ENCODE measurements at regions not wholly inside any gene's neighbourhood (a gene's known extent, or its start where the extent isn't known, plus 50 kb on each side); places are given as distances from the start of the nearest gene placed in this dataset.

DNA sequence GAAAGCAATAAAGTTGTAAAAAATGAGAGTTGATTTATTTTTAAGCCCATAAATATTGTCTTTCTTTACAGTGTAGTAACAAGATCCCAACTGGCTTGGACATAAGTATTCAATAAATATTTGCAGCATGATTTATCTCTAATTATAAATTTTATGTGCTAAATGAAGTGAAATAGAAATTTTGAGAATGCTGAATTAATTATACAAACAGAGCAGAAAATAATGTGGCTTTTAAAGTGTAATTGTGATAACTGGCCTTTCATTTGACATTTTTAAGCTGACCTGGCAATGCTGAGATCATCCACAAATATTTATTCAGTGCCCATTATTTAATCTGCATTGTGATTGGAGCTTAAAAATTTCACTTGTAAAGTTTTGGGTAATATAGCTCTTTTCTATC lies 201.6 kb upstream of the NAV3 start:
- no peak for DNase-seq (ENCODE audit: low read depth in 2 of 2)

DNA sequence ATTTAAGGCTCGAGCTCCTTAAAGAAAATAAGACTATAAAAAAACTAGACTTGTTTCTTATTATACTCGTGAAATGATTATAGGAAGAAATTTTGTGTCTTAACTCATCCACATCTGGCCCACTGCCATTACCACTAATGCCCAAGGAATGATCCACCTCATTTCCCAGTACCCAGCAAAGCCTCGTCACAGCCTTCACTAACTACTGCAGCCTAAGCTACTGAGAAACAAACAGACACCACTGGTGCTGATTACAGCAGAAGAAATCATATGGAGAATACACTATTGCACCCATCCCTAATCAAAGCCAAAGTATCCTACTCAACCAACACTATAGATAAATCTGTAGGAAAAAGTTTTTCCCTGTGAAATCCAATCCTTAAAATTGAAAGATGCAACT lies 205.3 kb upstream of the NAV3 start:
- DNase-seq (ENCODE audit: low read depth in 2 of 2) = peak; percentile 79 to 82

DNA sequence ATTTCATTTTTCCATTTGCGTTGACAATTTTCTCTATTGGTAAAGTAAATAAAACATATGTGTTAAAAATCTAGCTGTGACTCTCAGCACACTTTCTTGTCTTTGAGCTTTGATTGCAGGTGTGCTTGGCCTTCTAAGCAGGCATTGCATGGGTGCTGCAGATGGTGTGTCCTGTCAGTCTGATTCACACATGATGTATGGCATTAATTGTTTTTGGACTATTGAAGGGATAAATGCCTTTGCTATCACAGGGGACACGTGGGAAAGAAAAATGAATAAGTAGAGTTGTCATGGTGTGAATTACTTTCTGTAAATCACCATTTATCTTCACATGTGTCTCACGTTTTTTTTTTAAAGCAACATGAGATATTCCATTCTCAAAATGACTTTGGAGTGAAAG lies 211.3 kb upstream of the NAV3 start:
- no peak for DNase-seq (ENCODE audit: low read depth in 2 of 2)

DNA sequence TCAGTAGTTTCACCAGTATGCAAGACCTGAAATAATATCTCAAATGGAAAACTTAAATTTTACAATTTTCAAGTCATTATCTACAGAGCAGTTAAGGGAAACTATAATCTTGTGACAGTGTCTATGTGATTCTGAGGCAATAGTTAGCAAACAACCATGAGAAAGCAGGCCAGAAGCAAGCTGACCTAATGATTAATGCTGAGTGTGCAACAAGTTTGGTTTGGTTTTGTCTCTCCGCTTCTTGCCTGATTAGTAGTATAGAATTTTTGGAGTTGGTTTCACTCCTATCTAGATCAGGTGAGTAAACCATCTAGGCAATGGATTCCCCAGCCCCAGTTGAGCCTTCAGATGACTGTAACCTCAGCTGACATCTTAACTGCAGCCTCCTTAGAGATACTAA lies 212.9 kb upstream of the NAV3 start:
- DNase-seq (ENCODE audit: low read depth in 2 of 2) = no peak

DNA sequence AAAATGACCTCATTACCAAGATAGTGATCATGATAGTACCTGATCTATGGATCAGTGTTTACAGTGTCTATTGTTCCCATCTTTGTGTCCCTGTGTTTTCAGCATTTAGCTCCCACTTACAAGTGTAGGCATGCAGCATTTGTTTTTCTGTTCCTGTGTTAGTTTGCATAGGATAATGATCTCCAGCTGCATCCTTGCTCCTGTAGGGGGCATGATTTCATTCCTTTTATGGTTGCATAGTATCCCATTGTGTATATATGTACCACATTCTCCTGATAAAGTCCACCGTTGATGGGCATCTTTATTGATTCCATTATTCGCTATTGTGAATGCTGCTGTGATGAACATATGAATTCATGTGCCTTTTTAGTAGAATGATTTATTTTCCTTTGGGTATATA lies 215.4 kb upstream of the NAV3 start:
- no peak for DNase-seq (ENCODE audit: low read depth in 2 of 2)

DNA sequence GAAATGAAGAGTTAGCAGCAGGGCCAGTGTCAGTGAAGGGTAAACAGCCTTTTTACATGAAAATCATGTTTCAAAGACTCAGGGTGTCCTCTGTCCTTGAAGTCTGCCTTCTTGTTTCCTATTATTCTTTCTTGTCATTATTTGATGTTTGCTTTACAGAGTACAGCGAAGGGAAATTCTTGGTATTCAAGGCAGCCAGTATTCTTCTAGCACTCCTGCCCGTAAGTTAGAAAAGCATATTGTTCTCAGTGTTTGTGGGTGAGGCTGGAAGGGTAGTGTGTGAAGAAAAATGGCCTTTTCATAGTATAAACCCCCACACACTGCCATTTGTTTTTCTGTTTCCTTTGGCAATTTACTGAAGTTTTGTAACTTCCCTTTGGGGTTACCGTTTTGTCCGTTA lies 217.3 kb upstream of the NAV3 start:
- DNase-seq (ENCODE audit: low read depth in 2 of 2) = no peak

DNA sequence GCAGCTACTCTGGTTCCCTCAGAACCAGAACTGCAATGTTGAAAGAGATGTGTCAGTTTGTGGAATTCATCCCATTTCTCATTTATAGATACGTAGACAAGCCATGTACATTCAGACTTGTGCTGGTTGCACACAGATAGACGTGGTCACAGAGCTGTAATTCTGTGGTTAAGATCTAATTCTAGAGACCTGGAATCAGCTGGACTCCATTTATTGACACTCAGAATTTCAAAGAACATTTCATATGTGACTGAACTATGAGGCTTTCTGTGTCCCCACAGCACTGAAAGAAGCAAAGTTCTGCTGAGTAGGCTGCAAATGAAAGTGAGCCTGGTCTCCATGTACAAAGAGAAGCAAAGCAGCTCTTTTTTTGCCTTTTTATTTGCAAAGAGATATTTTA lies 220.2 kb upstream of the NAV3 start:
- DNase-seq (ENCODE audit: low read depth in 2 of 2) = no peak

DNA sequence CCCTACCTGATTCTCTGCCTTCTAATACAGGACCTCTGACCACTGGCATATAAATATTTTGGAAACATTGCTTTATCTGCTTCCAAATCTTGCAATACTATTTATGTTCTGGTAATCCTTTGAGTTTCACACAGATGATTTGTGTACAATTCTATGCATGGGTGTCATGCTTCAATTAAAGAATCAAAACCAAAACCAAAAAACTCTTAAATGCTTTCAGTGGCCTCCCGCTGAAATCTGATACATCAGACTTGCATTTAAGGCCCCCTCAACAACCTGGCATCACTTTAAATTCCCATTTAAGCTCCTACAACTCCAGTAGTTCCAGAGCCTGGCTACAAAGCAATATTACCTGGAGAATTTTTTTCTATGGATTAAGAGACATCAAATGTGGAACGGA lies 221.7 kb upstream of the NAV3 start:
- no peak for DNase-seq (ENCODE audit: low read depth in 2 of 2)

DNA sequence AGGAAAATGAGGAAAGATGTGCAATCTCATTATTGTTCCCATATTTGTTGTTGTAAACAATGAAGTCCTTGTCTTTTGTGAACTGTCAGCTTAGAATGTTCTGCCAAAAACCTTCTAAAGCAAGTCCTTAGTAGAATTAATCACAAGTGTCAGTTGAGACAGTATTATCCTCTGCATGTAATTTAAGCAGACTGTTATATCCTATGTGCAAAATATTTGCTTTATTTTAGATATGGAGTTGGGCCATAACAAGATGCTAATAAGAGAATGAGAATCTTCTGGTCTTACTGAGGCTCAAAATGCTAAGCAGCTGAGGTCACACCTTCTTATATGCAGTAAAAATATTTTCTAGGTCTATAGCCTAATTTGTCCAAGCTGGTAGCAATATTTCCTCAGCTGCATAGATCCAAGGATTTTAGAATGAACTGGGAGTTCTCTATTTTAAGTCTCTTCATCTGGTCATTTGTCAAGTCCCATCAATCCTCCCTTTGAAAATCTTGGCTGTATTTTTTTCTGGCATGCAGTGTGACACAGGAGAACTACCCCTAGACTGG lies 222.3 kb upstream of the NAV3 start:
- DNase-seq (ENCODE audit: low read depth in 2 of 2) = no peak

DNA sequence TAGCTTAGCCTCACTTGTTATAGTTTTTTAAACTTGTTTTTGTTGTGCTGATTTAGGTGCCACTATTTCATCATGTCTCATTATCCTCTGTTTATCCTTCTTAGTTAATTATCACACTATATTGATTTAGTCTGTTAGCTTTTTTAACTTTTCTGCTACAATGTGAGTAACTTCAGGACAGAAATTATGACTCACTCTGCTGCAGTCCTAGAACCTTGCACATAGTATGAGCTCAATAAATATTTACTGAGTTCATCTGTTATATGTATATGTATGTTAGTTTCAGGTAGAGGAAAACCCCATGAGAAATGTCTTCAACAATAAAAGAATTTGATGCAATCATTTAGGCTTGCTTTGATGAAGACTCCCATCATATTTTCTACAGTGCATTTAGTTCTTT lies 224.3 kb upstream of the NAV3 start:
- DNase-seq (ENCODE audit: low read depth in 2 of 2) = no peak

DNA sequence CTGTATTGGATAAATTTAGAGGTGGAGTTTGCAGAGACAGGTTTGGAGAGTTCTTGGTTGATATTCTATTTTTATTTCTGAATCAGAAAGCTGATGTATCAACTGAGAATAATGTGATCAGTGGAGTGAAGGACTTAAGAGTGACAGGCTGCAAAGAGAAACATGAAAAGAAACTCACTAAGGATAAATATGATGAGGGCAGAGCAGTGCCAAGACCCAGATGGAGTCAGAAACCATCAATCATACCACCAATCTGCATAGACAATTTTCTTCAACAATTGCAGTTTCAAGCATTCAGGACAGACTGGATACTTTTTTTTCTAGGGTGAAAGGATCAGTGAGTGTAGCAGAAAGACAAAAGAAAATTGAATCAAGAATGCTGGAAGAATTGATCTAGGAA lies 226.7 kb upstream of the NAV3 start:
- no peak for DNase-seq (ENCODE audit: low read depth in 2 of 2)

DNA sequence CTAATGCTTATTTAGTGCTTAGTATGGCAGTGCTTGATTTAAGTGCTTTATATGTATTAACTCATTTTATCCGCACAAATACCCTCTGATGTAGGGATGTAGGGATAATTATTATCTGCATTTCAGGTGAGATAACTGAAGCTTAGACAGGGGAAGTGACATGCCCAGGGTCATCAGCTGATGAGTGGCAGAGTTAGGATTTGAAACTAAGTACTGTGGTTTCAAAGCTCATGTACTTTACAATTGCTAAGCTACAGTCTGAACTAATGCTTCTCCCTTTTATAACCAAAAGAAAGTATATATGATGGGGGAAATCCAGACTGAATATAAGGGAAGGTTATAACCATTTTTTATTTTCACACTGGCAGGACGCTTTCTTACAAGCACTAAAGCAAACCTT lies 229.6 kb upstream of the NAV3 start:
- no peak for DNase-seq (ENCODE audit: low read depth in 2 of 2)

DNA sequence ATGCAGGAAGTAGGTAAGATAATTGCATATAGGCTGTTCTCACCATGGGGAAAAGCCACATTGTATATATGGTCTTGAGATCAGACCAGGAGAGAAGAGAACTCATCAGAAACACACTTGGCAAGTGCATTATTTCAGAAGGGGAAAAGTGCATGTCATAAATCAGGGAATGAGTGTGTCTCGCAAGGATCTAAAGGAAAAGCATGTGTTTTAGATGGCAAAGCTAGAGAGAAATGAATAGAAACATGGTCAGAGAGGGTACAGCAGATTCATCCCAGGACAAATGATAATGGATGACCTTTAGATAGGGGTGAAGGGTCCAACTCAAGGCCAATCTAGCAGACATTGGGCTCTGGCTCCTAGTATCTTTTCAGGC lies 230.2 kb upstream of the NAV3 start:
- DNase-seq (ENCODE audit: low read depth in 2 of 2) = no peak

DNA sequence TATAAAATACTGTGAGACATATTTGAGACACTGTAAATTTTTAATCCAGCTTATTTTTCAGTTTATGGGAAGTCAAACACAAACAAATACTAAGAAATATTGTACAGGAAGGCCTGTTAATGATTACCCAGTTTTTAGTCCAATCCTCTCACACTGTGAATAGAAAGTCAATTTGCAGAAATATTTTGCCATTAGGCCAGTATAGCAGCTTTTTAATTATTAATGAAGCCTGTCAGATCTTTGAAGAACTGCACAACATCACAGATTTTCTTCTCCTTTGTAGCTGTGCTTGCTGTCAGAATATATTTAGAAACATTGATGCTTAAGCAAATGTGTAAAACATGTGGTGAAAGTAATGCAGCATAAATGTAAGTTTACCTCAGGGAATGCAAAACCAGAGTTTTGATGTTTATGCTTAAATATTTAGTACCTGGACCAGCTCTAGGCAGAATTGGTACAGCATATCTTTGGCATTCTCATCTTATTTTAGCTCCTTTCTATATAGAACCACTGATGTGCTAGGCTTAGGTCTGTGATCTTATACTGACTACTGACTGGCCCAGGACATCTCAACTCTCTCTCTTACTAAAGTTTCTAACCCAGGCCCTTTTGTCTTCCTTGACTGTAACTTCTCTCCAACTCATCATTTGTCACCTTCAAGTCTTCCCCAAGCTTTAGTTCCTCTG lies 230.8 kb upstream of the NAV3 start:
- no peak for DNase-seq (ENCODE audit: low read depth in 2 of 2)

DNA sequence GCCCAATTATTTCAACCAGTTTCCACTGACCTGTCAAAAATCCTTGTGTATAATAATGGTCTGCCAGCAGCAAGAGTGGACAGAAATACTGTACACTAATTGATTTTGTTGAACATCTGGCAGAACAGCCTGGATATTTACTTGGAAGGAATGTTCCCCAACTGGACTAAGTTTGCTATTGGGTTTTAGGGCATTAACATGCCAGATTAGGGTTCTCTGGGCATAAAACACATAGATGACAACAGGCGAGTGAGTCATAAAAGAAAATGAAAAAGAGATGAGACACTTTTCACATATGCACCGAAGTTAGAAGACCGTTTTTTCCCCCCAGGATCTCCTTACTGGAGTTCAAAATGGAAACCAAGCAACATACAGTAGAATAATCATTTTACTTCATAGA lies 236.3 kb upstream of the NAV3 start:
- DNase-seq (ENCODE audit: low read depth in 2 of 2) = no peak

DNA sequence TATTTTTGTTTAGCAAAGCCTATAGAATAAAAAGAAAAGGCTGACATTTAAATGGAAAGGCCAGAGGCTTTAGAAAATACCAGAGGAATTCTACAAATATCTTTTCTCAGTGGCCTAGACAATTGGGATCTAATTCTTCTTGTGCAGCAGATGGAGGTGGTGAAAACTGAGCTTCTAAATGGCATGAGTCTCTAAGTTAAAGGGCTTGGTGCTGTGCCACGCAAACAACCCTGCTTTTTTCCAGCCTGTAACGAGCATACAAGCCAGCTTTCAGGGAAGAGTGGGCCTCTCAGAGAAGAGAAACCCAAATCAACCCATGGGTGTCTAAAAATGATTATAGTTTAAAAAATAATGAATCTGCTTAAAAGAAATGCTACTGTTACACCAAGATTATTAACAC lies 237.9 kb upstream of the NAV3 start:
- no peak for DNase-seq (ENCODE audit: low read depth in 2 of 2)

DNA sequence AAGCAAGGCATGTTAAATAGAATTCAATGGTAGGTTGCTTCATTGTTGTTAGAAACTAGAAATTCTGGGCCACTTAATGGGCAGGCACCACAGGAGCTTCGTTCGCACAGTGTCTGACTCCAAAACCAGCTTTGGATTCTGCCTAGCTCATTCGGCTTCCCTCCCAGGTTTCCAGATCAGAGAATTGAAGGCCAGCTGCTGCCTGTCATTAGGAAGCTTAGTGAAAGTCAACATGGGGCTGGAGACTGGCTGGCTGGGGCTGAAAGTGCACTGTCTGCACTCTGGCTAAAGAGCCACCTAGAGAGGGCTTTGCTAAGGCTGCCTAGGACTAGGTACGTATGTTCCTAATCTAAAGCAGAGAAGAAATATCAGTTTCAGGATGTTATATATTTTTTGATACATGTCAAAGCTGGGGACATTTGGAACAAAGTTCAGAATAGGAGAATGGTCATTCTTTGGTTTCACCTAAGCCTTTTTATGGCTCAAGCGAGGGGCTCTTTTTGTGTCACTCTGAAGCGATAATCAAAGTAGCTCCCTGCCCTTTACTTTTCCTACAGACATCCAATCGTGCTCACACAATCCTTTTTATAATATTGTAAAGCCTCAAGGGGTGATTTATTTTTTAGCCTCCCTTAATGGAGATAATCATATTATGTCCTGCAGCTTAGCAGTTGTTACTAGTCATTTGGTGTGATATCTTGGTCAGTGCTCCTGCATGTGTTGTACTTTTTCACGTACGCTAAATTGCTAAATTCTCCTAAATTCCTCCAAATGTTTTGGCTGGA lies 238.5 kb upstream of the NAV3 start:
- DNase-seq (ENCODE audit: low read depth in 2 of 2) = no peak

DNA sequence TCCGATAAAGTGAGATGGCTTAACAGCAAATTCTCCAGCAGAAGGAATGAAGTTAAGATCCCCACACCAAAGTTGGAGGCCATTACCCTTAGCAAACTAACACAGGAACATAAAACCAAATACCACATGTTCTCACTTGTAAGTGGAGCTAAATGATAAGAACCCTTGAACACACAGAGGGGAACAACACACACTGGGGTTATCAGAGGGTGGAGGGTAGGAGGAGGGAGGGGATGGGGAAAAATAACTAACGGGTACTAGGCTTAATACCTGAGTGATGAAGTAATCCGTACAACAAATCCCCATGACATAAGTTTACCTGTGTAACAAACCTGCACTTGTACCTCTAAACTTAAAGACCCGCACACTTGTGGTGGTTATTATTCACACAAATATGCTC lies 240.4 kb upstream of the NAV3 start:
- DNase-seq (ENCODE audit: low read depth in 2 of 2) = no peak

DNA sequence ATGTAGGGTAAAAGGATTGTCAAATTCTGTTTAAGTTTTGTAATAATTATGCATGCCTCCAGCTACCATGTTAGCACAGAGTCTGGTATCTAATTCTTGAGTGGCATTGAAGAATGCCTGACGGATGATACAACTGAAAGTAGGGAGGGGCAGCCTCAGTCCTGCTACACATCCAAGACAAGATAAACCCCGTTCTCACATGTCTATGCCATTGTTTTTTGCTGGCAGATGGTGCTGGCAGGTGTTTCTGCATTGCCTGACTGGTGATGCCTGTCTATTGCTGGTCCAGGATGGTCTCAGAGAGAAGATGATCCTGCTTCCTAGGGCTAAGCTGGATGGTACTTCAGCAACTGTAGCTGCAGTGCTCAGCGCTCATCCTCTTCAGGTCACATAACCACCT lies 245.8 kb upstream of the NAV3 start:
- no peak for DNase-seq (ENCODE audit: low read depth in 2 of 2)

DNA sequence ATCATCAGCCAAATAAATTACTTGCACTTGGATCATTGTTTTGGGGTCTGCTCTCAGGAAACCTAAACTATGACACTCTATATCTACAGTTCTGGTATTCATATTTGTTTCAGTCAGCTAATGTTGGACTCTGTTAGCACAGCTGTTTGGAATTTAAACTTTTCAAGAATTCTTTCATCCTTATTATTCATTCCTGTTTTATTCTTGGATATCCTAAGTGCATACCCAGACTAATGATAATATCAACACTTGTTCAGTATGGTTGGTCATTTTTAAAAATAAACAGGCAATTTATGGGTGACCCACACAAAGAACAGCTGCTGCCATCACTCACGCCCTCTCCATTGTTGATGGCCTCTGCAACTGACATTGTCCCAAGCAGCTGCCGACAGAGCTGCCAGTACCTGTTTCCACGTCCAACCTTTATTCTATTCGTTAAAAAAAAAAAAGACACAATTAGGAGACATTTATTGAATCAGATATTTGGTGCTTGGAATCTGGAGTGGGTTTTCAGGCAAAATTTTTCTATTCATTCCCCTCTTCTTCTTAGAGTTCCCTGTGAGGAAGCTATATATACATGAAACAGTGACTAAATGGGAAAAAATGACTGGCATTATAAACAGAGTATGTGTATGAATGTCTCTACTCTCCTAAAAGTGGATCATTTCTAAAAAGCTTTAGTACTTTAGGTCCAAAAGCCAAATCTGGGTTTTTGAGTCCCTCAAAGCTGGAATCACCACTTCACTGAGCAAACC lies 252.1 kb upstream of the NAV3 start:
- peak; percentile 28 to 40 for DNase-seq (ENCODE audit: low read depth in 2 of 2)

DNA sequence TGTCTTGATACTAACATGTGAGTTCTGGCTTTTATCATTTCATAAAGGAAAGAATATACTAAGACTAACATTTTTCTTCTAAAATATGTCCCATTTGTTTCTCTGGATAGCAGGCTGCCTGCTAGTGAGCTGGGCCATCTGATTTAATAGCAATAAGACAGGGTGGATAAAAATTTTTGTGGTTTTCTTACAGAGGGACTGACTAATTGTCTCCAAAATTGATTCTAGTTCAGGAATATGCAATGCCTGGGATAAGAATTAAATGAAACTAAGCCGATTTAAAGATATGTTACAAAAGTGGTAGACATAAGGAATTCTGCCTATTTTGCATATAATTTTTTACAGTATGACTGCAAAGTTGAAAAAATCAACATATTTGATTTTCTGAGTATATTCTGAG lies 252.9 kb upstream of the NAV3 start:
- DNase-seq (ENCODE audit: low read depth in 2 of 2) = peak; percentile 29 to 38

DNA sequence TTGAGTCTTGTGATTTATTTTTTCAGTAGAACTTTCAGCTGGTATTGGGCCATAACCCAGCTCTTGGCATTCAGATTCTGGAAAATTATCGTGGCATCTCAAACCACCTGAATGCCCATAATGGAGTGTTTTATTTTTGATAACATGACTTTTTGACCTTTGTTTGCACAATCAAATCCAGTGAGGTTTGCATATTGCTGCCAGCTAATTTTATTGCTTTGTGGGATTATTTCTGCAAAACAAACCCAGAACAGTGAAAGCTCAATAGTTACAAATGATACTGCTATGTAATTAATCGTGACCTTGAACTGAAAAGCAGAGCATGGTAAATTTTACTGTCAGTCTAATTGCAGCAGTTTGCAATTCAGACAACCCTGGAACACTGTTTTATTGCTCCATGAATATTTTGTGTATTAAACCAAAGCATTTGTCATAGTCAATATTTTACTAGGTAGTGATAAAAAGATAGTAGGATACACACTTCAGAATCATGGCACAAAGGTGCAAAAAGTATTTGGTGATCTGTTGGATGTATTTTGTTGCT lies 255.2 kb upstream of the NAV3 start:
- no peak for DNase-seq (ENCODE audit: low read depth in 2 of 2)
